ENCODE measurements at regions not wholly inside any gene's neighbourhood (a gene's known extent, or its start where the extent isn't known, plus 50 kb on each side); places are given as distances from the start of the nearest gene placed in this dataset.

DNA sequence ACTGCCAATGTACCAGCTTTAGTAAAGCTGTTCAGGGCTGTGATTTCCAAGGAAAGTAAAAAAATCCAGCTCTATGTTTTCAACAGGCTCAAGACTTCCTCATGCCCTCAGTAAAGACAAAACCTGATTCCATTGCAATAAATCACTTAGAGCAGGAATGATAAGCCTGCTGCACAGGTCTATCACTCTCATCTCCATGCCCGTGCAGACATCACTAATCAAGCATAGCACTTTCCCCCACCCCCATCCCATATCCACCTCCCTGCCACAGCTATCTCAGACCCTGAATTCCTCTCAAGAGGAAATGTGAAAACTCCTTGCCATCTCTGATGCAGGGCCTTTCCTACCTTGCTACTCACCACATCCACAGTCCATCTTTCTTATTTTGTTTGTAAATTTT is 554.9 kb downstream of the MAFB start:
- no peak for DNase-seq

DNA sequence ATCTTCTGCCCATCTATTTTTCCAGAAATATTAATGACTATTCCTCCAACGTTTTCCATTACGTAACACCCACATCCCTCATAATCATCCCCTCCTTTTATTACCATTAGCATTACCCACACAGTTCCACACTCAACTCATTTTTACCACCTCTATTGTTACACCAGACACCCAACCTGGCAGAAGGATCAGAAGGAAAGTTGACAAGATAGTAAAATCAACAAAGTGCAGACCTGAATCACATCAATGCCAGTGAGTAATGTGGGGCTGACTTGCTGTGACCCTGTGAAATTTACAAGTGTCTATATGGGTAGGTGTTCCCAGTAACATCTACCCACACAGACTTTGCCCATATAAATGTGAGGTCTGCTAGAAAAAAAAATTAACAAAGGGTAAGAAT is 568.2 kb downstream of the MAFB start:
- no peak for DNase-seq

DNA sequence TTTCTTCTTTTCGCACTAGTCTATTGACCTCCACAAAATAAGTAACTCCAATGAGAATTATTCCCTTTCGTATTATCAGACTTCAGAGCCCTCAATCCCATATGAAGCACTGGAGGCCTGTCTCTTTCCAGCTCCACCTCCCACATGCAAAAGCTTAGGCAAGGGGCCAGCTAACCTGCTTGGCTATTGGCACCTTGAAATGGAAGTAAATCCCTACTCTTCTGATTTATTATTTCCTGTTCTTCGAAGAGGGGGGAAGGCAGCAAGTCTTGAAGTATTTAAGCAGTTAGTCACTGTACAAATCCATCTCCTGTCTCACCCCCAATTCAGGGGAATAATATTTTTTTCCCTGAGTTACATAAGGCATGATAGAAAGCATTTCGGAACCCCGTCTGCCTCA is 577.8 kb downstream of the MAFB start:
- DNase-seq: no peak

DNA sequence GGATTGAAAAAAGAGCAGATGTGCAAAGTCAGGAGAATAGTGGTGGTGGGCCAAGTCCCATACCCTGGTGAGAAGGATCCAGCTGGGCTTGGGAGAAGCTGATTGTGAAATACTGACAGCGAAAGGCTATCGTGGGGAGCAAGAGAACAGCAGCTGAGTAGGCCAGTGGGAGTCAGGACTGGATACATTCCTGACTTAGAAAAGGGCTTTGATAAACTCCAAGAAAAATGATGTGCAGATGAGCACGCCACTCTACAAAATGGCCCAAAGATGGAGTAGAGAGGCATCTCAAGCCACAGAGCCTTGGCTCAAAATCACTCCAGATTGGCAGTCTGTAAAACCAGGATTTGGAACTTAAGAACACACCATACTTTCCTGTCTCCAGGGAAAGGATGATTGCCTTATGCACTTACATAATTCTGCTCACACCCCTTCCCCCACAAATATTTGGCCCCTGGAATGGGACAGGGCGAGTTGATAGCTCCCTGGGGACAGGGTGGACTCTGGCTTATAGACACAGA is 578.7 kb downstream of the MAFB start:
- peak in 1 of 2 experiments; percentile 44 for DNase-seq

DNA sequence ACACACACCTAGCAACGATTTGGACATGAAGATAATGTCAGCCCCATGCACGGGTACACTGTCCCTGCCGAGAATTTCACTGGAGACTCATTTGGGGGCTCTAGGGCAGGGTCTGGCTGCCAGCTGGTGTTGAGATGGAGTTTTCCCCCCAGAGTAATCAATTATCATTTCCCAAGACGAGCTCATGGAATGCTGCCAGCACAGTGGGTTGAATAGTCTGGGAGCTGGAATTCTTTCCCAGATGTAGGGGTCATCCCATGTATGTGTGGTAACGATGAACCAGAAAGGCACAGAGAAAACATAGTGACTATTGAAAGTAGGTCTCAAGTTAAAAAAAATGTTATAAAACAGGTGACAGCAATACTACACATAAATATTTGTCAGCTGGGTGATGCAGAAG is 579.9 kb downstream of the MAFB start:
- DNase-seq: peak in 1 of 2 experiments; percentile 49

DNA sequence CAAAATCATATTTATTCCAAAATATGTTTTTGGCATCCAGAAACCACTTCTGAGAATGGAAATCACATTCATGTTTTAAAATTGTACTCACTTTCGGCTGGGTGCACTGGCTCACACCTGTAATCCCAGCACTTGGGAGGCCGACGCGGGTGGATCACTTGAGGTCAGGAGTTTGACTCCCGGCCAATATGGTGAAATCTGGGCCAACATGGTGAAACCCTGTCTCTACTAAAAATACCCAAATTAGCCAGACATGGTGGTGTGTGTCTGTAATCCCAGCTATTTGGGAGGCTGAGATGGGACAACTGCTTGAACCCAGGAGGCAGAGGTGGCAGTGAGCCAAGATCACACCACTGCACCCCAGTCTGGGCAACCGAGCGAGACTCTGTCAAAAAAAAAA is 580.7 kb downstream of the MAFB start:
- DNase-seq: peak in 1 of 2 experiments; percentile 45

DNA sequence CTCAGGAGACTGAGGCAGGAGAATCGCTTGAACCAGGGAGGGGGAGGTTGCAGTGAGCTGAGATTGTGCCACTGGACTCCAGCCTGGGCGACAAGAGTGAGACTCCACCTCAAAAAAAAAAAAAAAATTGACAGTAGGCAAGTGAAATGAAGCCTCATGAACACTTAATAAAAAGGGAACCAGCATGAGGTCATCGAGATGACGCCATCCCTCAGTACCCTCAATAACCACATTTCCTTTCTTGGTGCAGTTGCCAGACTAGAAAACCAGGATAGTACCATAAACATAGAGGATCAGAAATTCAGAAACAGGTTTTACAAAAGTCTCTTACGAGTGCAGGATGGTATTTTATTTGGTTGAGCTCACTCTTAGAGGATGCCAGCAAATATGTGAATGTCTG is 584.1 kb downstream of the MAFB start:
- no peak for DNase-seq

DNA sequence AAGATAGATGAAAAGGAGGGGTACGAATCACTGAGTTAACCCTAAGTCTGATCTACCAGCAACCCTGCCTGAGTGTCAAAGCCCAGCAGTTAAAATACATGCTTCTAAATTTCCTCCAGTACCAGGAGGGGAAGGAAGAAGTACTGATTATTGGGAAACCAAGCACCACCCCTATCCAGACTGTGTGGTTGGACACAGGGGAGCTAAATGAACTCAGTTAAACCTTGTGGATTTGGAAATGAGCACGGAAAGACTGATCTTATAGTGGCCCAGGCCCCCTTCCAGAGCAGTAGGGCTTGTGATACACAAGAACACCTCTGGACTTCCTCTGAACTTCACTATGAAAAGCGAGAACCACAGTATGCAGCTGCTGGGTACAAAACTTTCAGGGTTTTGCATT is 585.6 kb downstream of the MAFB start:
- no peak for DNase-seq

DNA sequence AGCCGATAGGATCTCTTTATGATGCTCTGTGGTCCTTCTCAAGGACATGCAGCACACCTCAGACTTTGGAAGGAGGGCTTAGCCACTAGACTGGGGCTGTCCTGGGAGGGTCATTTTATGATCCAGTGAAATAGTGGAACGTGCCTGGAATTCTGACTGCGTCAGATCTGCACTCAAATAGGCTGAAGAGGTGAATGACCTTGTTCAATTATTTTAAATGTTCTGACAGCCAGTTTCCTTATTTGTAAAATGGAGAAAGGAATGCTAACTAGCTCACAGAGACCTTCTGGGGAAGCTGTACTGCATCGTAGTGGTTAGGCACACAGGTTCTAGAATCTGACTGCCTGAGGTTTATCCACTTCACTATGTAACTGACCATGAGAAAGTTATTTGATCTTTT is 587.5 kb downstream of the MAFB start:
- no peak for DNase-seq

DNA sequence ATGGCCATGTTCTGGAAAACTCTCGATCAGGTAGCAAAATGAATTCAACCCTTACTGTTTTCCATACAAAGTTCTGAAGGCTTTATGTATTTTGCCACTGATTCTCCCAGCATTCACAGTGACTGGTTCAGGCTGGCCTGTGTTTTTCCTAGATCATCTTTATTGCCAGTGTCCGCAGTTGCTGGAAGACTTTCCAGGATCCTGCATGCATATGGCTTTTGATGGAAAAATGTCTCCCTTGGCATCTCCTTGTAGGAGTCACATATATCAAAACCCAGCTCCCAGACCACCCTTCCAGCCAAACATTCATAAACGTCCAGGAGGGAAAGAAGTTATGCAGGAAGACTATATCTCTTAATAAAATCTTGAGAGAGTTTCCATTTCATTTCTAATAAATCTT is 588.8 kb downstream of the MAFB start:
- no peak for DNase-seq

DNA sequence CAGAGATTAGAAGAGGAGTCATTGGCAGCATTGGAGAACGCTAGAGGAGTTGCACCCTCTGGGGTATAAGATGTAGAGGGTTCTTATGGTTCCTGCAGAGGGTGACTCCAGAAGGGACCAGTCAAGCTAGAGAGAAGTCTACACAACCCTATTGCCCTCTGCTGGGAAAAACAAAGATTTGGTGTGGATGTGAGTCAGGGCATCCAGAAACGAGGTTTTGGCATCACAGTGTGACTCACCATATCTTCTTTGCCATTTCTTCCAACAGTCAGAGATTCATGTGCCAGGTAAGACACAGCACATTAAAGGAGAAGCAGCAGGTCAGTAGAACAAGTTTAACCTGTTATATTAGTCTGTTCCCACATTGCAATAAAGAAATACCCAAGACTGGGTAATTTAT is 598.8 kb downstream of the MAFB start:
- no peak for DNase-seq

DNA sequence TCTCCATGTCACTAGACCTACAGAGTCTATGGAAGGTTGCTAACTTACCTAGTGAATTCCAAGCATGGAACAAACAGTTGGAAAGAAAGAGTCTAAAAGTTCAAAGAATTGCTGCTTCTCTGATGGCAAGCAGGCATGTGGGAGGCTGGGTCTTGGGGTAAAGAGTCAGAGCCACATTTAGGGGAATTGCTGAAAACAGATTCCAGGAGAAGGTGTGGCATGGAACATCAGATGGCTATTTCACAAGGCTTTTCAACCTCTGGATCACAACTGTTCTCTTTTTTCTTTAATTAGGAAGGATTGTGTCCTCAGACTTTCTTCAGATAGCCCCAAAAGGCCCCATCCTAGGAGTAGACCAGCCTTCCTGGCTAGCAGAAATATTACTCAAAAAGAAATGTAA is 601.5 kb downstream of the MAFB start:
- DNase-seq: no peak

DNA sequence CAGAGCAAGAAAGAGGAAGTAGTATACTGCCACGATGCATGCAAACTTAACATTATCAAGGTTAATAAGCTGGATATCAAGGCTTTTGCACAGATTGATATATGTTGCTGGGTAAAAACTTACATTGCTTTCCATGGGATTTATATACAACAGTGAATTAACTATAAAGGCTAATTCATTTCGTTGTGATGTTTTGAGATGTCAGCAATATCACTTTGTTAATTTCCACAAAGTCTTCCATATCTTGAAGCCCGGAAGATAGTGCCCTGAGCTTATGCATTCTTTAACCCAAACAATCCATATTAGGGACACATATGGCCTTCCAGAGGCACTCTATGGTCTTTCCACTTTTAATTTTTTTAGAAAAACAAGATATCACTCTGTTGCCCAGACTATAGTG is 603.5 kb downstream of the MAFB start:
- no peak for DNase-seq

DNA sequence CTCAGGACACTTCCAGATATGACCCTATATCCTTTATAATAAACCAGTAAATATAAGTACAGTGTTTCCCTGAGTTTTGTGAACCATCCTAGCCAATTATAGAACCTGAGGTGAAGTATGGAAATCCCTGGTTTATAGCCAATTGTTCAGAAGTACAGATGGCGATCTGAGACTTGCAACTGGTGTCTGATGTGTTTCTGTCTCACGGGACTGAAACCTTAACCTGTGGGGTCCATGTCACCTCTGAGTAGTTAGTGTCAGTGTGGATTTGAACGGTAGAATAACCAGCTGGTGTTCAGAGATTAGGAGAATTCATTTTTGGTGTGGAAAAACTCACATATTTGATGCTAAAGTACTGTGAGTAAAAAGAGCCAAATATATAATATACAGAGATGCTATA is 606.6 kb downstream of the MAFB start:
- DNase-seq: no peak

DNA sequence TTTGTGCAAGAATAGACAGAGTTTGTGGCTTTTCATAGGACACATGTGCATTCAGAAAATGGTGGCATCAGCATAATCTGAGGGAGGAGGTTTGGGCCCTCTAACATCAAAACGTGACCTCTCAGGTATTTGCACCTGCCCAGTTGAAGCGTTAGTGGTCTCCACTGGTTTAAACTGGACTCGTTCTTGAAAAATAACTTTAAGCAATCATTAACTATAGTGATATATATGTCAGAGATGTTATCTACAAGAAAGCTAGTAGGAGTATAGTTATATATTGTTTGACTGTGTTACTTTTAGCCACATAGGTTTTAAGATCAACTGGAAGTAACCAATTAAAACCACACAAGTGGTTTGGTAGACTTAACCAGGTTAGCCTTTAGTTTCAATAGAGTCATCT is 607.4 kb downstream of the MAFB start:
- DNase-seq: no peak

DNA sequence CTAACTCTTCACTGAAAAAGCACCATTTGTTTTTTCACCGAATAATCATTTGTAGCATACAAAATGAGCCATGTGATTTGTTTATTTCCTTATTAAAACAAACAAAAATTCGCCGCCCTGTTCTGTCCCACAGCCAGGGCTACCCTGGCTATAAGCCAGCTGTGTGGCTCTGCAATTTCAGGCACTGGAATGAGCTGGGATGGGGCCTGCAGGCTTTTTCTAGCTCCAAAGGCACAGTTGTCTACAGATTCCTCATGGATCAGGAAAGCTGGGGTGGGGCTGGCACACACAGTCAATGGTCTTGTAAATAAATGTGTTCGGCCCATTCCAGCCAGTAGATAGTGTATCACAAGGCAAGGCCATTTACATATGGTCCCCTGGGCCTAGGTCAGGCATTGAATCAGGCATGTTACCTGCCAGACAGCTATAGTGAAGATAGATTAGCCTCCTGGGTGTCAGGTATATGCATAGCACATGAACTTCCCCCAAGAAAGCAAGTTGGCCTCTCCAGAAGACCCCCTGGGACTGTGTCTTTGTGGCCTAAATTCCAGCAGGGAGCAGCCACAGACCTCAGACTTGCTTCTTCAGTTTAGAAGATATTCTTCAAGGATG is 608.9 kb downstream of the MAFB start:
- DNase-seq: peak in 1 of 2 experiments; percentile 24

DNA sequence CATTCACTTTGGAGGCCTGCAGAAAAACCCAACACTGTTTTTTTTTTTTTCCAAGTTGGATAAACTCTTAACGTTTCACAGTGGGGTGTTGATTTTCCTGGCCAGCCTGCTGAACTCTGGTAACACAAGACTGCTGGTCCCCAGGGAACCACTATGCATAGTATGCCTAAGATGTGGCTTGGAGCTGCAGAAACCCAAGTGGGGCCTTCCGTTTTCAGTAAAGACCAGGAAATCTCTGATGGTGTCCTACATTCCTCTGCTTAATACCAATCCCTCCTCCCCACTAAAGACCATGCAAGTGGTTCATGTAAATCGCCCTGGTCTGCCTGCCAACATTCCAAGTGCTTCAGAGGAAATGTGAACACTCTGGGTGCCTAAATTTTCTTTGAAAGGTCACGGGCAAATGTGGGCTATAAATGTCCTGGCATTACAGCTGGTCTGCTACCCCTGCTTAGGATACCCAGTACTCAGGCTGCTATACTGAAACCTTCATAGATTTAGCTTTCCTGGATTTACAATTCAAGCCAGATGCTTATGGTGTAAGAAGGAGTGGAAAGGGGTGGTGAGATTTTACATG is 615.4 kb downstream of the MAFB start:
- no peak for DNase-seq

DNA sequence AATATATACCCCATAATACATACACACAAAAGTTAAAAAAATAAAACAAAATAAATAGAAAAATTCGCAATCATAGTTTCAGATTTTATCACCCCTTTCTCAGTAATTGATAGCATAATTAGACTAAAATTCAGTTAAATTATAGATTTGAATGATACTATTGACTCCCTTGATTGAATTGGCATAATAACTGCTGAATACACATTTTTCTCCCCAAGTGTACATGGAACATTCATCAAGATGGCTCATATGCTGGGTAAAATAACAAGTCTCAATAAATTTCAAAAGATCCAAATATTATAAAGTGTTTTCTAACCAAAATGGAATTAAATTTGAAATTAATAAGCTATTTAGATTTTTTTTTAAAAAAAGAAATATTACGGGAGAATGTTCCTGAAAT is 616.1 kb downstream of the MAFB start:
- DNase-seq: no peak

DNA sequence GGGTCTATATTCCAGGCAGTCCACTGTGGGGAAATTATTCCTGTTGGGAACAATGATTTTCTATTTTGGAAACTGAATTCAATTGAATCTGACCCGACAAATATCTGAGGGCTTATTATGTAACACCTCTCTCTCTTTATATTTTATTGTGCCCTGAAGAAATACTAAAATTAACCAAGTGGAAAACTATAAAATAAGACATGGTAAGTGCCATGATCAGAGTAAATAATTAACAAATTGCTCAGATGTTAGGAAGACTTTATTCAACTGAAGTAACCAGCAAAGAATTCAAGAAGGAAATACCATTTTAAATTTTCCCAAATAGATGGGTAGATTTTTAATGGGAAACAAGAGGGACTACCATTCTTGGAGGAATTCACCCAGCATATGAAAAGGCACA is 632.9 kb downstream of the MAFB start:
- no peak for DNase-seq

DNA sequence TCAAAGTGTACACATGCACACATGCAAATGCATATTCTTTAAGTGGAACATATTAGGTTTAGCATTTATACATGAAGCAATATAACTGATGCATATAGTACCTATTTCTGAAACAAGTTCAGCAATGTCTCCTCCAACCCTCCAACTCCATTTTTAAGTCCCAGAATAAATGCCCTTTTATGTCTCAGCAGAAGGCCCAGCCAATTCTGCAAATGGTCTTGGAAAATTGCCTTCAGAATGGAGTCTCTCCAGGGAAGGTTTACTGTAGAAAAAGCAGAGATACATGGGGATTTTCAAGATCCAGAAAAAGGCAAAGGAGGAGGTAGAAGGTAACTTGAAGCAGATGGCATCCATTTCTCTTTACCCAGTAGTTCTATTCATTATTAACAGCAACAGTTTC is 633.3 kb downstream of the MAFB start:
- DNase-seq: peak in 1 of 2 experiments; percentile 32

DNA sequence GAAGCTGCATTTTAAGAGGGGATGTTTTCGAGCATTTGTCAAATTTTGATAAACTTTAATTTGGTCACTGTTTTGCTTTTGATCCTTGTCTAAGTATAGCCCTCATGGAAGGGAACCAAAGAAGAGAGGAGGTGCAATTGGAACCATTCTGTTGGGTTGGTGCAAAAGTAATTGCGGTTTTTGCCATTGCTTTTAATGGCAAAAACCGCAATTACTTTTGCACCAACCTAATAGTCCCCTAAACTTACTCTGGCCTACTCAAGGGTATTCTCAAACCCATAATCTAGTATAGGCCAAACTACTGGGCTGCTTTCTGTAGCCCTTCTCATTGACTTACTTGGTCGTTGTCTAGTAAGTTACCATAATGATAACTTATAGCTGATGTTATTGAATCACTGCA is 634.7 kb downstream of the MAFB start:
- DNase-seq: no peak

DNA sequence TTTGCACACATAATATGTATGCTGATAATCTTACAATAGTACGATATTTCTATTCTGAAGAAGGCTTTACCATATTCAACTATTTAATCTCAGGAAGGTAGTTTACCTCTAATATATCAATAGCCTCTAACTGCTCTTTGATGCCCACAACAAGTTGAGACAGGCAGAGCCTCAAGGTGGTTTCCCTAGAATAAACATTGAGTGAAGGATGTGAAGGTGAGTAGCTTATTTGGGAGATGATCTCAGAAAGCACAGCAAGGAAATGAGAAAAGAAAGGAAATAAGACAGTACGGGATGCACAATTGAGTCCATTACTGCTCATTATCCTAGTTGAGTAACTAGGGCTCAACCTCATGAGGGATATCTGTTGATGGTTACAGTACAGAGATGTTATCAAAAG is 638.4 kb downstream of the MAFB start:
- no peak for DNase-seq

DNA sequence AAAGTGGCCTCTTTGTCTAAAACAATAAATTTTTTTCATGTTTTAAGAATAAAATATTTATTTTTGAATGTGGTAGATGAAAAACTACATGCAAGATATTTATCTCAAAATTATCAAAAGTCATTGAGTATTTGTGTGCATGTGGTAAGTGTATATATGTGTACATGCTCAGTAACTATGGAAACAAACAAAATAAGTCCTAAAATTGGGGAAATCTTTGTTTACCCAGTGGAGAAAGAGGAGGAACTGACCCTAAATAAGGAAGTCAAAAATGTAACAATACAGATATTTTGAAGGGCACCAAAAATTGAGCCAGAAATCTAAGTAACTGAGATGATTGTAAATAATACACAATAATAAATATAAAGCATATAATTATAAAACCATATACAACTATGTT is 639.2 kb downstream of the MAFB start:
- DNase-seq: no peak

DNA sequence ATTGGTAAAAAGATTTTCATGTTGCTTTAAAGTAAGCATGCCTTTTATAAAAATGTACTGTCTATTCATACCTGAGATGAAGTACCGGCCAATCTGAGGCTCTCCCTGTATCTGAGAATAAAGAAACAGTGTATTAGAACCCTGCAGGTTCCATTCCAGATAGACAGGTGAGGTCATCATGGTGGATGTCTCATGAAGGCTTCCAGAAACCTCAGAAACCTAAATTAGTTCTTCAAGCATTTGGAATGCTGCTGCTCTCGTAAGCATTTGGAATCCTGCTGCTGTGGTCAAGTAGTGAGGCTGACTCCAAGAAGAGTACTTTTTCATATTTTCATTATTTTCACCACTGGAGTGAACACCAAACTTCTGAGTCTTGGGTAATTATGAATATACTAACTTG is 642.3 kb downstream of the MAFB start:
- no peak for DNase-seq

DNA sequence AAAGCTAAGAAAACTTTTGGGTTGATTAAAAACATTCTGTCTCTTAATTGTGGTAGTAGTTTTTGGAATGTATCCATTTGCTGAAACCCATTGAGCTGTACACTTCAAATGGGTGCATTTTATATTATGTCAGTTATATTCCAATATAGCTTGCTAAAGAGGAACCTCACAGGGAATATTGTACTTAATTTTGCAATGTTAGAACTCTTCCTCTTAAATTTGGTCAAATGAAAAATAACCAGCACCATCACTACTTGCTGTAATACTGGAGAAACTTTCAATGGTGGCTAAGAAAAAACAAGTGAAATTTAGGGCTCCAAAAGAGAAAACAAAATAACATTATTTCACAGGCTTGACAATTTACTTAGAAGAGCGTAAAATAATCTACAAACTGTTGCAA is 651.5 kb downstream of the MAFB start:
- no peak for DNase-seq
